ENCODE measurements at regions not wholly inside any gene's neighbourhood (a gene's known extent, or its start where the extent isn't known, plus 50 kb on each side); places are given as distances from the start of the nearest gene placed in this dataset.

DNA sequence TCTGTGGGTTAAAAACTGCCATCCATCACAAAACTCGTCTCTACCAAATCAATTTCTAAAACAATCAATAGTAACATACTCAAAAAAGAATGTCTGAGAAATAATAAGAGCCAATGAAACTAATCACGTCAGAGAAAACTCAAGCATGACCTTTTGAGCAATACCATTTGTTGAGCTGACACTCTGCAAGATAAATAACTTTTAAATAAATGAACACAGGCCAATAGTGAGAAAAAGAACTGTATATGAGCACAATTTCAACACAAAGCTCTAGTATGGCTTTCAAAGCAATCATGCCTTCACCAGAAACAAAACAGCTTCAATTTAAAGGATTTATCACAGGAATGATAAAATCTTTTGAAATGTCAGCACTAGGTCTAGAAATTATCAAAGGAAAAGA lies 249.2 kb upstream of the SETMAR start:
- TF ChIP-seq, protein P1, sequence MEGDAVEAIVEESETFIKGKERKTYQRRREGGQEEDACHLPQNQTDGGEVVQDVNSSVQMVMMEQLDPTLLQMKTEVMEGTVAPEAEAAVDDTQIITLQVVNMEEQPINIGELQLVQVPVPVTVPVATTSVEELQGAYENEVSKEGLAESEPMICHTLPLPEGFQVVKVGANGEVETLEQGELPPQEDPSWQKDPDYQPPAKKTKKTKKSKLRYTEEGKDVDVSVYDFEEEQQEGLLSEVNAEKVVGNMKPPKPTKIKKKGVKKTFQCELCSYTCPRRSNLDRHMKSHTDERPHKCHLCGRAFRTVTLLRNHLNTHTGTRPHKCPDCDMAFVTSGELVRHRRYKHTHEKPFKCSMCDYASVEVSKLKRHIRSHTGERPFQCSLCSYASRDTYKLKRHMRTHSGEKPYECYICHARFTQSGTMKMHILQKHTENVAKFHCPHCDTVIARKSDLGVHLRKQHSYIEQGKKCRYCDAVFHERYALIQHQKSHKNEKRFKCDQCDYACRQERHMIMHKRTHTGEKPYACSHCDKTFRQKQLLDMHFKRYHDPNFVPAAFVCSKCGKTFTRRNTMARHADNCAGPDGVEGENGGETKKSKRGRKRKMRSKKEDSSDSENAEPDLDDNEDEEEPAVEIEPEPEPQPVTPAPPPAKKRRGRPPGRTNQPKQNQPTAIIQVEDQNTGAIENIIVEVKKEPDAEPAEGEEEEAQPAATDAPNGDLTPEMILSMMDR (IDR thresholded peaks at IDR 0.05; ENCODE audit: low read depth, low read length, missing input control) = no peak
- TF ChIP-seq REST (IDR thresholded peaks at IDR 0.05) (no peak), GABPA (IDR thresholded peaks at IDR 0.05 in 1 of 2, conservative IDR thresholded peaks at IDR 0.05 in 1 of 2) (no peak), FOXA1 (IDR thresholded peaks at IDR 0.05) (no peak), MAX (IDR thresholded peaks at IDR 0.05) (no peak), TAF1 (conservative IDR thresholded peaks at IDR 0.05) (no peak), RAD21 (IDR thresholded peaks at IDR 0.05) (no peak), EGR1 (IDR thresholded peaks at IDR 0.05; ENCODE audit: low read depth in 2 of 2) (no peak)
- TF ChIP-seq, protein P2, sequence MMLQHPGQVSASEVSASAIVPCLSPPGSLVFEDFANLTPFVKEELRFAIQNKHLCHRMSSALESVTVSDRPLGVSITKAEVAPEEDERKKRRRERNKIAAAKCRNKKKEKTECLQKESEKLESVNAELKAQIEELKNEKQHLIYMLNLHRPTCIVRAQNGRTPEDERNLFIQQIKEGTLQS (IDR thresholded peaks at IDR 0.05) = no peak
- TF ChIP-seq, protein P3, sequence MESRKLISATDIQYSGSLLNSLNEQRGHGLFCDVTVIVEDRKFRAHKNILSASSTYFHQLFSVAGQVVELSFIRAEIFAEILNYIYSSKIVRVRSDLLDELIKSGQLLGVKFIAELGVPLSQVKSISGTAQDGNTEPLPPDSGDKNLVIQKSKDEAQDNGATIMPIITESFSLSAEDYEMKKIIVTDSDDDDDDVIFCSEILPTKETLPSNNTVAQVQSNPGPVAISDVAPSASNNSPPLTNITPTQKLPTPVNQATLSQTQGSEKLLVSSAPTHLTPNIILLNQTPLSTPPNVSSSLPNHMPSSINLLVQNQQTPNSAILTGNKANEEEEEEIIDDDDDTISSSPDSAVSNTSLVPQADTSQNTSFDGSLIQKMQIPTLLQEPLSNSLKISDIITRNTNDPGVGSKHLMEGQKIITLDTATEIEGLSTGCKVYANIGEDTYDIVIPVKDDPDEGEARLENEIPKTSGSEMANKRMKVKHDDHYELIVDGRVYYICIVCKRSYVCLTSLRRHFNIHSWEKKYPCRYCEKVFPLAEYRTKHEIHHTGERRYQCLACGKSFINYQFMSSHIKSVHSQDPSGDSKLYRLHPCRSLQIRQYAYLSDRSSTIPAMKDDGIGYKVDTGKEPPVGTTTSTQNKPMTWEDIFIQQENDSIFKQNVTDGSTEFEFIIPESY (IDR thresholded peaks at IDR 0.05) = no peak
